IMR-90 (cell line): ENCODE measurements at regions not wholly inside any gene's neighbourhood (a gene's known extent, or its start where the extent isn't known, plus 50 kb on each side); places are given as distances from the start of the nearest gene placed in this dataset.
A peak's percentile ranks its signal among the peaks of the same experiment; 100 is the strongest.

Experiments used
- ATAC-seq: fragments of 200-7000 bp; cut with Tn5 transposase; 2 replicates; pipeline ENCODE4 v1.9.1; 2020; ENCODE audit warnings: low read depth, mild to moderate bottlenecking, moderate library complexity
- BruUV-seq: library from RNA; stranded (reverse); fragments of 400-500 nt; replicated peaks from 2 replicates; lab custom pipeline; 2021; lab: Mats Ljungman, UMichigan
- CTCF ChIA-PET: fragments of 300-600 bp; formaldehyde crosslinking; extraction: SDS; loops from one replicate; lab custom pipeline; 2021; ENCODE audit warnings: antibody characterized with exemption; lab: Yijun Ruan, JAX
- POLR2A ChIA-PET: fragments of 300-600 bp; sonication (Branson Sonifier 250); formaldehyde crosslinking; loops from one replicate; lab custom pipeline; 2022; ENCODE audit warnings: antibody characterized with exemption; ENCODE audit not compliant: unreplicated experiment; lab: Charles Lee
- DNase-seq: peaks from one replicate; pipeline ENCODE4 v3.0.0; 2013
- H2AFZ ChIP-seq: replicated peaks from 2 replicates; pipeline ENCODE3; 2013; ENCODE audit warnings: low read length, mild to moderate bottlenecking; ENCODE audit not compliant: poor library complexity
- H2AK5ac ChIP-seq: 2 replicates; pipeline ENCODE4 v1.6.1; 2013; ENCODE audit warnings: low read depth, low read length, inconsistent platforms
- H2AK9ac ChIP-seq: replicated peaks from 2 replicates; pipeline ENCODE3; 2013; ENCODE audit warnings: mild to moderate bottlenecking, low read depth, low read length, moderate library complexity; ENCODE audit not compliant: poor library complexity
- H2BK120ac ChIP-seq: 2 replicates; pipeline ENCODE4 v1.6.1; 2013; ENCODE audit warnings: low read depth, low read length, inconsistent platforms
- H2BK15ac ChIP-seq: 3 replicates; pipeline ENCODE4 v1.6.1; 2013; ENCODE audit warnings: low read depth, low read length, inconsistent platforms
- H2BK20ac ChIP-seq: 2 replicates; pipeline ENCODE4 v1.6.1; 2013; ENCODE audit warnings: low read depth, mild to moderate bottlenecking, inconsistent platforms, low read length, moderate library complexity
- H2BK5ac ChIP-seq: 2 replicates; pipeline ENCODE4 v1.6.1; 2013; ENCODE audit warnings: mild to moderate bottlenecking, low read depth, low read length, inconsistent platforms; ENCODE audit not compliant: poor library complexity, severe bottlenecking
- H3K14ac ChIP-seq: replicated peaks from 2 replicates; pipeline ENCODE4 v1.6.1; 2013; ENCODE audit warnings: low read depth, low read length, inconsistent platforms
- H3K18ac ChIP-seq: 2 replicates; pipeline ENCODE4 v1.6.1; 2013; ENCODE audit warnings: low read depth, low read length, control low read depth
- H3K23ac ChIP-seq: 2 replicates; pipeline ENCODE4 v1.6.1; 2013; ENCODE audit warnings: low read depth, low read length, inconsistent platforms
- H3K27ac ChIP-seq: 2 replicates; pipeline ENCODE4 v1.5.1; 2013; ENCODE audit warnings: mild to moderate bottlenecking, control low read depth, low read length; ENCODE audit not compliant: insufficient read depth
- H3K27me3 ChIP-seq: 2 replicates; pipeline ENCODE4 v1.6.1; 2013; ENCODE audit warnings: low read length; ENCODE audit not compliant: control insufficient read depth, insufficient read depth
- H3K36me3 ChIP-seq: 2 replicates; pipeline ENCODE4 v1.6.1; 2013; ENCODE audit warnings: low read length, mixed read lengths; ENCODE audit not compliant: control insufficient read depth, insufficient read depth
- H3K4ac ChIP-seq: 2 replicates; pipeline ENCODE4 v1.6.1; 2013; ENCODE audit warnings: low read depth, low read length, inconsistent platforms
- H3K4me1 ChIP-seq: 2 replicates; pipeline ENCODE4 v1.6.1; 2013; ENCODE audit warnings: low read length, mixed read lengths; ENCODE audit not compliant: control insufficient read depth, insufficient read depth
- H3K4me2 ChIP-seq: 2 replicates; pipeline ENCODE4 v1.6.1; 2013; ENCODE audit warnings: low read depth, mild to moderate bottlenecking, control low read depth, low read length, moderate library complexity
- H3K4me3 ChIP-seq: 2 replicates; pipeline ENCODE4 v1.5.1; 2013; ENCODE audit warnings: low read depth, mild to moderate bottlenecking, control low read depth, low read length, moderate library complexity; ENCODE audit not compliant: insufficient read depth
- H3K56ac ChIP-seq: 2 replicates; pipeline ENCODE4 v1.6.1; 2013; ENCODE audit warnings: low read length, inconsistent platforms; ENCODE audit not compliant: insufficient read depth; ENCODE audit errors: extremely low read depth
- H3K79me1 ChIP-seq, 2 experiments: 2 replicates each; pipeline ENCODE4 v1.6.1; 2013; ENCODE audit warnings: low read length in 2 of 2, inconsistent platforms in 1 of 2, low read depth in 1 of 2
- H3K9ac ChIP-seq: 2 replicates; pipeline ENCODE4 v1.6.1; 2013; ENCODE audit warnings: low read depth, low read length, control low read depth
- H3K9me1 ChIP-seq: 2 replicates; pipeline ENCODE4 v1.6.1; 2013; ENCODE audit warnings: low read length, inconsistent platforms; ENCODE audit not compliant: insufficient read depth
- H3K9me3 ChIP-seq: 2 replicates; pipeline ENCODE4 v1.6.1; 2013; ENCODE audit warnings: low read length; ENCODE audit not compliant: control insufficient read depth, insufficient read depth
- H4K20me1 ChIP-seq: 2 replicates; pipeline ENCODE4 v1.6.1; 2013; ENCODE audit warnings: low read length, inconsistent platforms; ENCODE audit not compliant: insufficient read depth
- H4K5ac ChIP-seq: 2 replicates; pipeline ENCODE4 v1.6.1; 2013; ENCODE audit warnings: mild to moderate bottlenecking, low read depth, low read length, control low read depth
- H4K8ac ChIP-seq, 2 experiments: 2 replicates each; pipeline ENCODE4 v1.6.1; 2013; ENCODE audit warnings: low read depth in 2 of 2, low read length in 2 of 2, control low read depth in 1 of 2, inconsistent platforms in 1 of 2
- H4K91ac ChIP-seq: 2 replicates; pipeline ENCODE4 v1.6.1; 2013; ENCODE audit warnings: low read depth, low read length, inconsistent platforms; ENCODE audit not compliant: insufficient read depth
- CHD1 ChIP-seq: IDR thresholded peaks from 2 replicates; pipeline ENCODE4 v1.6.1; 2012; ENCODE audit warnings: low read depth, low read length, improper control_type of control experiment
- RAD21 ChIP-seq: IDR thresholded peaks from 2 replicates; pipeline ENCODE4 v1.6.1; 2012; ENCODE audit warnings: low read length, improper control_type of control experiment
- WGBS, 2 experiments: methylation state at CpG; one replicate each; pipeline versions ENCODE4 v1.1.5 to v1.1.7; 2013; ENCODE audit warnings: missing lambda C conversion rate in 2 of 2; ENCODE audit not compliant: insufficient read length in 1 of 2; ENCODE audit errors: extremely low coverage in 2 of 2; 5-methylcytosine and 5-hydroxymethylcytosine counted together
- dilution Hi-C: fragments of 300-500 bp; cut with HindIII; formaldehyde crosslinking; loops from one replicate; pipeline ENCODE4 v1.14.3; 2018; ENCODE audit warnings: low sequenced_read_pairs; ENCODE audit not compliant: unreplicated experiment
- in situ Hi-C: fragments of 300-500 bp; cut with MboI; formaldehyde crosslinking; loops from 3 replicates; pipeline ENCODE4 v1.14.3; 2019; ENCODE audit warnings: low sequenced_read_pairs, inconsistent platforms, mixed read lengths
- intact Hi-C: fragments of 100-400 bp; cut with micrococcal nuclease; formaldehyde crosslinking; loops from 2 replicates; pipeline ENCODE4 v1.10.0; 2022

DNA sequence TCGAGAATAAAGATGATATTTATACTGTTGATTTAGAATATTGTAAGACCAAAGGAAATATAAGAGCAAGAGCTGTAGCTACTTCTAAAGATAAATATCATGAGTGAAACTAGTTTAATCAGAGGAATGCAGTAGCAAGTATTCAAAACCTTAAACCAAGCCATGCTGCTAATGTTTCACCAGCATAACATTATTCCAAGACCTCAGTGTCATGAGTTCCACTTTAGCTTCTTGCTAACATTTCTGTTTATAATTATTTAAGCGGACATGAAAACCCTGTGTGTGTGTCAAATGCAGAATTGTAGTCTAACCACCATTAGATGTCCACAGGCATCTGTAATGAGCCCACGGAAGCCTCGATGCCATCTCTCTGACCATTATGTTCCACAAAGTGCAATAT, 752.6 kb upstream of the MARCKS start:
- POLR2A ChIA-PET = no interaction called here

More for the DNA sequence above, 752.6 kb upstream of the MARCKS start:
- no peak overlapping the region for H2AK5ac ChIP-seq
- H3K27me3 ChIP-seq = no peaks in the 10 kb centered on the region
- H3K4ac ChIP-seq = no peak overlapping the region
- whole genome bisulfite sequencing, 2 experiments = 100% methylated on average over 1 of the region's 4 CpGs; no CpG with 5 or more reads in 1 of the 2 experiments
- H2AK9ac ChIP-seq = no peak overlapping the region
- no peak overlapping the region for H3K4me3 ChIP-seq
- no peaks in the 10 kb centered on the region for H3K36me3 ChIP-seq
- no peak overlapping the region for H3K56ac ChIP-seq
- H3K23ac ChIP-seq = no peak overlapping the region
- H3K9ac ChIP-seq = no peak overlapping the region
- CTCF ChIA-PET = interaction anchor here (0.9 kb wide), 1 partner anchor 805 kb away, joined by 4 read pairs; no protein-coding TSS in a partner anchor
- H2BK15ac ChIP-seq = 0 out of 3 replicates have a peak overlapping the region, but pooled peaks have one; percentile 7
- H3K4me1 ChIP-seq = no peaks in the 10 kb centered on the region; the same call in 1 of the 2 replicates
- intact Hi-C loops = no loop called here
- H2BK20ac ChIP-seq = no peak overlapping the region
- no peak for TF ChIP-seq CHD1
- no peak for TF ChIP-seq RAD21
- no peak overlapping the region for H4K8ac ChIP-seq
- DNase-seq (no peak), ATAC-seq (no peak)
- H3K18ac ChIP-seq = no peak overlapping the region
- H2AFZ ChIP-seq = no peak overlapping the region
- no peaks in the 10 kb centered on the region for H3K9me1 ChIP-seq
- H3K9me3 ChIP-seq = peaks cover 3% of the 10 kb centered on the region; the same call in 1 of the 2 replicates
- BruUV-seq = no TSS peak
- H4K5ac ChIP-seq = no peak overlapping the region
- in situ Hi-C loops = no loop called here
- H2BK120ac ChIP-seq = peak overlapping the region; percentile 4; the same call in 1 of the 2 replicates
- no peak overlapping the region for H3K27ac ChIP-seq
- no peak overlapping the region for H3K4me2 ChIP-seq
- dilution Hi-C loops = no loop called here
- H3K14ac ChIP-seq = 0 out of 2 replicates have a peak overlapping the region, but pooled peaks have one; percentile 48
- no peaks in the 10 kb centered on the region for H3K79me1 ChIP-seq
- no peaks in the 10 kb centered on the region for H4K20me1 ChIP-seq
- H4K91ac ChIP-seq = no peak overlapping the region; the same call in 1 of the 2 replicates
- H2BK5ac ChIP-seq = no peak overlapping the region
